CD4-positive, alpha-beta T cell treated with Interleukin-17A for 4 hours (primary cell): ENCODE measurements at regions not wholly inside any gene's neighbourhood (a gene's known extent, or its start where the extent isn't known, plus 50 kb on each side); places are given as distances from the start of the nearest gene placed in this dataset.
A peak's percentile ranks its signal among the peaks of the same experiment; 100 is the strongest.
"Not testable (repeated sequence)": the region's sequence is repeated elsewhere in the genome, so short reads cannot be mapped to it uniquely, and the experiment has no call there.

ENCODE experiments used
- DNase-seq: peaks from one replicate; pipeline ENCODE4 v3.0.0-alpha.2; 2020; ENCODE audit warnings: mixed read lengths

DNA sequence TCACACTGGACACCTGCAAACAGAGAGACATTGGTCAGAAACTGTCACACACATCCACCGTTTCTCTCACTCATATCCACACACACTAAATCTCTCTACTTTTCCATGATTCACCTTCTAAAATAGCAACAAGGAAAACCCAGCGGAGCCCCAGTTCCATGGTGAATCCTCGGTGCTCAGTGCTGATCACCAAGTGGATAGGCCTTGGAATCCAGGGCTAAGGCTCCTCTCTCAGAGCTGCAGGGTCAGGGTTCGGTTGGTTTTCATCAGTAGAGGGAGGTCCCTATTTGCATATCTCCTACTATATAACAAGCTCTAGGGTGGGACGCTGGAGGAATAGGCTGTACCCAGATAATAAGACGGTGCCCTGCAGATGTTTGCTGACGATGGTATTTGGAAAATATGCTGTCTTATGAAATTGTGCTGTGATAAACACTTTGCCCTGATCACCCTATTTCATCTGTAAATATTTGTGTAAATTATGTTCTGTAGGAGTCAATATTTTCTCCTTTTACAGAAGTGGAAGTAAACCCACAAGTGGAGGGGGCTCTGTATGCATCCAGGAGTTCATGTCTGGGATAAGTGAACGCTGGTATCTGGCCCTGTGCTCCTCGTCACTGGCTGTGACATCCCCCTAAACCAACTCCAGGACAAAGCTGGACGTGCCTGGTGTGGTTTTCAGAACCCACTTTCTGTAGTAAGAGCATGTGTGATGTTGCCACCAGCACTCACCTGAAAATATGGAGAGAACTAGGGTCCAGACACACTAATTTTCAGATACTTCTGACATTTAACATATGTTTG is 709.2 kb downstream of the TMEM121 start:
- no peak for DNase-seq

DNA sequence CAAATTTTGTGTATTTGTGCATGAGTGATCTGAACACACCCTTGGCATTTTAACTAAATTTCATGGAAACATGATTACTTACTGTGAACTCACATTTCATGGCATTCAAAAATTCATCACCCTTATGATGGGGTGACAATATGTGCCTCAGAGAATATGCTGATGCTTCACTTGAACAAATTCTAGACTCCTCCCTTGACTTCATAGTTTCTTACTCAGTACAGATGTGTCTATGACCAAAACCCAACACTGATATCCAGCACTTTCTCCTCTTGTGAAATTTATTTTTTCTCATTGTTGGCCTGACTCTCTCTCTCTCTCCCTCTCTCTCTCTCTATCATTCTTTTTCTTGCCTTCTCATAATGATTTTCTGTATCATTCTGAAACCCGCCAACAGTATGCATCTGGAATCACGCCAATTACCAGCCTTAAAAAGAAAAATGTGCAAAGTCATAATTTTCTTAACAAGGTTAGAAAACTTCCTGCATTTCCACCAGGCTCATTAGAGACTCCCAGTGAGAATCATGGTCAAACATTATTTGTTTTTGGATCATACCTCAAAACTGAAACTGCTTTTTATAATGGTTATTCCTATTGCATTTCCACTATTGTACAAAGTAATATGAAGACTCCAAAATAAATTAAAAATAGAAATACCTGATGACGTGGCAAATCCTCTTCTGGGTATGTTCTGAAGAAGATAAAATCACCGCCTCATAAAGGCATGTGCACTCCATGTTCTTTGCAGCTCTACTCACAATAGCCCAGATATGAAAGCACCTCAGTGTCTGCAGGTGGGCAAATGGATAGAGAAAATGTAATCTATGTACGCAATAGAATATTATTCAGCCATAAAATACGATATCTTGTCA is 722.2 kb downstream of the TMEM121 start:
- no peak for DNase-seq

DNA sequence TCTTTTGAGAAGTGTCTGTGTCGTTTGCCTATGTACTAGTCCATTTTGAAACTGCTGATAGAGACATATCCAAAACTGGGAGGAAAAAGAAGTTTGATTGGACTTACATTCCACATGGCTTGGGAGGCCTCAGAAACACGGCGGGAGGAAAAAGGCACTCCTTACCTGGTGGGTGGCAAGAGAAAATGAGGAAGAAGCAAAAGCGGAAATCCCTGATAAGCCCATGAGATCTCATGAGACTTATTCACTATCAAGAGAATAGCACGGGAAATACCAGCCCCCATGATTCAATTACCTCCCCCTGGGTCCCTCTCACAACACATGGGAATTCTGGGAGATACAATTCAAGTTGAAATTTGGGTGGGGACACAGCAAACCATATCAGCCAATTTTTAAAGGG is 727.6 kb downstream of the TMEM121 start:
- DNase-seq, result not testable (repeated sequence)

DNA sequence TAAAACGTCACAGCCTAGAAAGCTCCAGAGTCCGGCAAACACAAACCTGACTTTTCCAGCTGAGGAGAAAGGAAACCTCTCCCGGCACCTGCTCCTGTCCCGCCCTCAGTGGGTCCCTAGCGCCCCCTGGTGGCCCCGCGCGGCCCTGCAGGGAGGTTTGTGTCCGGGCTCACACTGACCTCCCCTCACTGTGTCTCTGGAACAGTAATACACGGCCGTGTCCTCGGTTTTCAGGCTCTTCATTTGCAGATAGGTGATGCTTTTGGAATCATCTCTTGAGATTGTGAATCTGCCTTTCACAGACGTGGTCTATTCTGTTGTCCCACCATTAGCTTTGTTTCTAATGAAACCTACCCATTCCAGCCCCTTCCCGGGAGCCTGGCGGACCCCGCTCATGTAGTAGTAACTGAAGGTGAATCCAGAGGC is 731.2 kb downstream of the TMEM121 start:
- peak; percentile 87 for DNase-seq

DNA sequence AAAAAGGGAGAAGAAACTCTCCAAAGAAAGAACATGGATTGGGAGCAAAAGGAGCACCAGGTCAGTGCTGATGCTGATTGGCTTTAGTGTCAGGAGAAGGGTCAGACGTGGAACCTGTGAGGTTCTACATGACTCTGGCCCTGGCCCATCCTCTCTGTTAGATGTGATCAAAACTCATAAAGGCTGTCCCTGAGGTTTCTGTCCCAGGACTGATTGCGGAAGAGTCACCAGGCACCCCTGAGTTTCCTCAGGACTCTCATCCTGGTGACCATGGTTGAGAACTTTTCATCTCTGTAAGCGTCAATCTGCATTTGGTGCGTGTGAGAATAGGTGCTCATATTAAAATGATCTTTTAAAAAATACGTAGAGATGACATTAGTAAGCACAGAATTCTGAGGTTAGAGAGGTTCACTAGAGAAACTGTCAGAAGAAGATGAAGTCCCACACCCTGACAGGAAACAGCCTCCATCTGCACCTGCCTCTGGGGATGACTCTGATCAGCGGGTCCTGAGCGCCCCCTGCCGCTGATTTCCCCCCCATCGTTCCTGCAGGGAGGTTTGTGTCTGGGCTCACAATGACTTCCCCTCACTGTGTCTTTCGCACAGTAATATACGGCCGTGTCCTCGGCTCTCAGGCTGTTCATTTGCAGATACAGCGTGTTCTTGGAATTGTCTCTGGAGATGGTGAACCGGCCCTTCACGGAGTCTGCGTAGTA is 741.8 kb downstream of the TMEM121 start:
- DNase-seq, result peak; percentile 97

DNA sequence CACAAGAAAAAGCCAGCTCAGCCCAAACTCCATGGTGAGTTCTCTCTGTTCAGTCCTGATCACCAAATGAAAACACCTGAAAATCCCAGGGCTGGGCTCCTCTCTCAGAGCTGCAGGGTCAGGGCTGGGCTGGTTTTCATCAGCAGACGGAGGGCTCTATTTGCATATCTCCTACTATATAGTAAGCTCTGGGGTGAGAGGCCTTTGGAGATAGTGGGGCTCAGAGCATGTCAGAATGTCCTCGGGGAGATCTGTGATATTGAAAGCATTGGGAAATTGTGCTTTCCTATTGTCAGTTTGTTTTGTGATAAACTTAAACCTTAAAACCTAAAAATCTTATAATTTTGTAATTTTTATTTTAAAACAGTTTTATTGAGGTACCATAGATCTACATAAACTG is 742.6 kb downstream of the TMEM121 start:
- no peak for DNase-seq

DNA sequence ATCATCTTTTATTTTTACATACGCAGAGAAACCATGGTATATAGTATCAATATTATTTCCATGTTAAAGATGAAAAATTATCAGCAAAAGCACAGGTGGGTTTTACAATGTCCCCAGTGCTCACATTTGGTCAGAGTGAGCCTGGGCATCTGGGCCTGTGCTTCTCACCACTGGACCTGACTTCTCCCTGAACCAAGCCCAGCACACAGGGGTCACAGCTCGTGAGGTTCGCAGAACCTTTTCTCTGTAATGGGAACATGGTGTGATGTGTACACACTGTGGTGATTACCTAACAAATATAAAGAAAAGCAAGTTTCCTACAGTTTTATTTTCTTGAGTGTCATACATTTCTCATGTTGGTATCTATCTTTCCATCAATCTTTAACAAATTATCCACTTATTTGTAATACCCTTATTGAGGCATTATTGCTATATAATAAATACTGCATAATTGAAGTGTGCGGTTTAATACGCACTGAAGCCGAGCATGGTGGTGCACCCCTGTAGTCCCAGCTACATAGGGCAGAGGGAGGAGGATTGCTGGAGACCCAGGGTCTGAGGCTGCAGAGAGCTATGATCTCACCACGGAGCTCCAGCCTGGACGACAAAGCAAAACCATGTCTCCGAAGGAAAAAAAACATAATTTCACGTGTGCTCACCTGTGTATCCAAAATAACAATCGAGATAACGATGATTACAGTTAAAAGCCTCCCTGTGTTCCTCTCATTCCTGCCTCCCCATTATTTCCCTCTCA is 743.2 kb downstream of the TMEM121 start:
- no peak for DNase-seq

DNA sequence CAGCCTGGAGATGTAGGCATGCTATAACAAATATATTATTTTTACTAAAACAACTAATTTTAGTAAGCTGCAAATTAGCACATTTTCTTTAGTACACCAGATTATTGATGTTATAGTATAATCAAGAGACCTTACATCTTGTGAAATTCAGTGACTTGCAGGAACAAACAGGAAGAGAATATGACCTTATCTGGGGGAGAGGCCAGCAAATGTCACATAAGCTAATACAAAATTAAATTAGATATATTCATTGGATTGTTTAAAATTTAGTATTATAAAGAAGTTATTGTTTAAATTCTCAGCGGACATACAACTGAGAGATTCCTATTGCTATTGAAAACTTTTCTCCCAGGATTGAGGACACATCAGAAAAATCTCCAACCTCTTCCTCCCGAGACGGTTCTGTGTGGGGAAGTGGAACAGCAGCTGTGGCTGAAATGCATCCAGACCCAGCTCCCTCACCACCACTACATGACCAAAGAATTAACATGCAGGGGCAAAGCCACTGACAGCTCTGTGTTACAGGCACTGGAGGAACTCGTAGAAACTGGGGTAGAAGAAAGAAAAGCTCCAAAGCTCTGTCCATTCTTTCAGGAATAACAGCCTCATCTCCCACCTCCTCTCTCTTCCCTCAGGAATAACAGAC is 744.2 kb downstream of the TMEM121 start:
- not testable (repeated sequence) for DNase-seq

DNA sequence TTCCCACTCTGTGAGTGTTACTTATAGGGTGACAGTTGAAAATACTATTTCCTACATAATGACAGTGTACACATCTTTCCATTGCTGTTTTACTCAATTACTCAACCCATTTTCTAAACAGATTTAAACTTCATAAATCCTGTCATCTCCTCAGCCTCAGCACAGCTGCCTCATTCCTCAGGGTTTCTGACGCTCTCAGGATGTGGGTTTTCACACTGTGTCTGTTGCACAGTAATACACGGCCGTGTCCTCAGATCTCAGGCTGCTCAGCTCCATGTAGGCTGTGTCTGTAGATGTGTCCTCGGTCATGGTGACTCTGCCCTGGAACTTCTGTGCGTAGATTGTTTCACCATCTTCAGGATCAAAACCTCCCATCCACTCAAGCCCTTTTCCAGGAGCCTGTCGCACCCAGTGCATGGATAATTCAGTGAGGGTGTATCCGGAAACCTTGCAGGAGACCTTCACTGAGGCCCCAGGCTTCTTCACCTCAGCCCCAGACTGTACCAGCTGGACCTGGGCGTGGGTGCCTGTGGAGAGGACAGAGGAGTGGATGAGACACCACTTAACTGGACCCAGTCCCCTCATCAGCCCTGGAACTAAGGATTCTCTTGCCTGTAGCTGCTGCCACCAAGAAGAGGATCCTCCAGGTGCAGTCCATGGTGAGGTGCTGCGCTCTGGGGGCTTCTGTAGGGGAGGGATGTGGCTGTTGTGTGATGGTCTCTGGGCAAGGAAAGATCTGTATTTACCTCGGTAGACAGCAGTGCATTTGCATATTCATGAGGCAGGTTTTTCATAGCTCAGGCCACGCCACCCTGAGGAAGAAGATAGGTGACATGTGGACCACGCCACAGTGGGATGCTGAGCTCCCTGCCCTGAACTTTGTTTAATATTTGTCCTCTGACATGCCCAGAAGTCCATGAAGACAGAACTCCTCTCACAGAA is 750.2 kb downstream of the TMEM121 start:
- DNase-seq, result peak; percentile 50

DNA sequence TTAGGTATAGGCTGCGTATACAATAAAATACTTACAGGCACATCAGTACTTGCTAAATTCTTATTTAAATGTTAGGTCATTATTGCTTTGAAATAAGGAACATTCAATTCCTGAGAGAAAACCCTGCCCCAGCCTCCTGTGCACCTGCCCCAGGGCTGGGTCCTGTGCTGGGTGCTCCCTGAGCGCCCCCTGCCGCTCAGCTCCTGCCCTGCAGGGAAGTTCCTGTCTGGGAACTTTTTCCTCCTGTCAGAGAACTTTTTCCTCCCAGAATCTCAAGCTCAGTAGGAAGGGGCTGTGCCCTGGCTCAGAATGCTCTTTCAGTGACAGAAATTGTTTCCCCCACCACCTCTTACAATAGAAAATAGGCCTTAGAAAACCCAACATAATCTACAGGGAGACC is 751.1 kb downstream of the TMEM121 start:
- DNase-seq, result peak; percentile 67

DNA sequence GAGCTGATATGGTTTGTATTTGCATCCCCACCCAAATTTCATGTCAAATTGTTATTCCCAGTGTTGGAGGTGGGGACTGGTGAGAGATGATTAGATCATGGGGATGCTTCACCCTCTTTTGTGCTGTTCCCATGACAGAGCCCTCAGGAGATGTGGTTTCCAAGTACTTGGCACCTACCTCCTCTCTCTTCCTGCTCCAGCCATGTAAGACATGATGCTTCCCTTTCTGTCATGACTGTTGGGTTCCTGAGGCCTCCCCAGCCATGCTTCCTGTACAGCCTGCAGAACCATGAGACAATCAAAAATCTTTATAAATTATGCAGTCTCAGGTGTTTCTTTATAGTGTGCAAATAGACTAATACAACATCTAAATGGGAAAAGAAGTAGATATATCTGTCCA is 754.5 kb downstream of the TMEM121 start:
- DNase-seq, result no peak

DNA sequence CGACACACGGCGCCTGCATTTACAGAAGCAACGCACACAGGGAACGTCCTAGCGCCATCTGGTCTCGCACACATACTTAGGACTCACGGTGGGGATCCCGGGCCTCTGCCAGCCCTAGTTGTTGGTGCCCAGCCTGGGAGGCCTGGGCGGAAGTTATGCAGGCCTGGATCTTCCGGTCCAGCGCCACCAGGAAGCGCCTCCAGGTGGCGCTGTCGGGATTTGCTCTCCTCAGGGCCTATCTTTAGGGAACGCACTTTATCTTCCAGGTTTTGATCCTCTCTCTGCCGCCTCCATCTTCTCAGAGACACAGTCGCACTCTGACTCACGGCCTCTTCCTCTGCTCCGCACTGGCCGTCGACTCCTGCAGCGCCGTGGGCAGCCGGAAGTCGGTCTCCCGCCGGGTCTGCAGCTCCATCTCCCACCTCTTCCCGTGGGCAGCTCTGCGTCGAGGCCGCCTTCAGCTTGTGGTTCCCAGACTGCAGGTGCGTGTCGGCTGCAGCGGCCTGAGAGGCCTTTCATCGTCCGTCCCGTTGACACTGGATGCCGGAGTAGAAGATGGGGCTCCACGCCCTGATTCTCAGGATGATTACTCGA is 760.4 kb downstream of the TMEM121 start:
- DNase-seq, result peak; percentile 55

DNA sequence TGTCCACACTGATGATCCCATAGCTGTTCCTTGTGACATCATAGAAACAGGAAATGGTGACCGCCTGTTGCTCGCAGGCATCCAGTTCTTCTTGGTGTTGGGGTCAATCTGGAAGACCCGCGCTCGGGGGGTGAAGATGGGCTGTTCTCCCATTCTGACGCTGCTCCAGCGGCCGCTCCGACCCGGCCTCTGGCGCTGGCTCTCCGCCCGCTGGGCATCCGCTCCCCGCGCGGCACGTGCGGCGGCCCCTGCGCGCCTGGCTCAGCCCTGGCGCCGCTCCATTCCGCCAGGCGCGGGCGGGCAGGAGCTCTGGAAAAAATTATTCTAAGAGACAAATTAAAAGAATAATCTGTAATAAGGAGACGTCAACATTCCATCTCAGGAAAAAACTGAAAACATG is 761.1 kb downstream of the TMEM121 start:
- no peak for DNase-seq

DNA sequence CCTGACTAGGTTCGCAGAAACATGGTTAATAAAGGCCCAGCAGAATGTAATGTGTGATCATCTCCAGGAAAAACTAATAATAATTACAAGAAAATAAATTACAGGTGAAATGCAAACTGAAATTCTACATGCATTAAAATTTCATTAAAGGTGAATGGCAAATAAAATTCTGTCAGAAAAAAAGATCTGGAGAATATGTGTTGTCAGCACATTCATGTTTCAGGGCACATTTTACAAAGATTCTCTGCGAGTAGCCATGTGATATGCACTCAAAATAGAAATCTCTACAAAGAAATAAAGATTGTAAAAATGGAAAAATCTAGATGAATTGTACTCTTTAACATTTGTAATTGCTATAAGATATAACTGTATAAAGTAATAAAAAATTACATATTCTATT is 765.2 kb downstream of the TMEM121 start:
- no peak for DNase-seq

DNA sequence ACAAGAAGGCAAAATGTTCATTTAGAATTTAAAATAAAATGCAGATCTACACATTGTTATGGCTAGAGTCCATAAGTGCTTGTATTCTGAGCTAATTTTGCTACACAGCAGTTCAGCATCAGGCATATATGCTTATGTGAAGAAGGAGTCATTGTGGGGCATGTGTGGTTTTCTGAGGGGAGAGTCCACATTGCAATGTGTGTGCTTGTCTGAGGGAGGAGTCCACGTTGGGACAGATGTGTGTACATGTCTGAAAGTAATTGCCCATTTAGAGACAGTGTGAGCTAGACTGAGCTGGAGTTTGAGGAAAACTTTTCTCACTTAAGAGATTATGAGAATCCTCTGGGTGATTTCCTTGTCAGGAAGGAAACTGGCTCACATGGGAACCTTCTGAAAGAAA is 767.9 kb downstream of the TMEM121 start:
- no peak for DNase-seq

DNA sequence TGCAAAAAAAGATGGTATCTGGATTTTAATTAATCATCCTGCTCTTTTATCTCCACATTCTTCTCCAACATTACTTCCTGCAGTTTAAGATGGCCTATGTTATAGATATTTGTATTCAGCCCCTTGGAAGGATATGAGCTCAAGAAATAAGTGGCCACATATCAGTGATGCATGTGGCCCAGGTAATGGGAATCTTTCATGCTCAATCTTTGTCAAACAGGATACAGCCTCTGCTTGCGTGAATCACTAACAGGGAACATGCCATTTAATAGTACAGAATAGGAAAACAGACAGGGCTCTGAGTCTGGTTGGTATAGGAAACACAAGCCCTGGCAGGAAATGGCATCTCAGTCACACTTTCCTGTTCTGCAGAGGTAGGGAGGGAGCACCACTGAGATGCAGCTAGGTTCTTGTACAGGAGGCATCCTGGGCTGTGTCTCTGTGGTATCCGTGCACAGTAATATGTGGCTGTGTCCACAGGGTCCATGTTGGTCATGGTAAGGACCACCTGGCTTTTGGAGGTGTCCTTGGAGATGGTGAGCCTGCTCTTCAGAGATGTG is 774.6 kb downstream of the TMEM121 start:
- DNase-seq, result peak; percentile 45

DNA sequence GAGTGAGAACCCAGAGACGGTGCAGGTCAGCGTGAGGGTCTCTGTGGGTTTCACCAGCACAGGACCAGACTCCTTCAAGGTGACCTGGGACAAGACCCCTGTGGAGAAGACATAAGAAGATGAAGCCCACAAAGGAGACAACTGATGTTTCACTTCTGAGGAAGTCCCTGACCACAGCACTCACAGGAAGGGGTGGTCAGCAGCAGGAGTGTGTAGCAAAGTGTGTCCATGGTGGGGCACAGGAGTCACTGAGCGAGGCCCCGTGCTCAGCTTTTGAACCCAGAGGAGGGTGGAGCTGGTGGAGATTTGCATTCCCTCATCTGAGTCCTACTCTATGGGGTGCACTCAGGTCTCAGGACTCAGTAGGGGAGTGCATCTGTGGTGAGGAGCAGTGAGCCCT is 775.2 kb downstream of the TMEM121 start:
- DNase-seq, result not testable (repeated sequence)

DNA sequence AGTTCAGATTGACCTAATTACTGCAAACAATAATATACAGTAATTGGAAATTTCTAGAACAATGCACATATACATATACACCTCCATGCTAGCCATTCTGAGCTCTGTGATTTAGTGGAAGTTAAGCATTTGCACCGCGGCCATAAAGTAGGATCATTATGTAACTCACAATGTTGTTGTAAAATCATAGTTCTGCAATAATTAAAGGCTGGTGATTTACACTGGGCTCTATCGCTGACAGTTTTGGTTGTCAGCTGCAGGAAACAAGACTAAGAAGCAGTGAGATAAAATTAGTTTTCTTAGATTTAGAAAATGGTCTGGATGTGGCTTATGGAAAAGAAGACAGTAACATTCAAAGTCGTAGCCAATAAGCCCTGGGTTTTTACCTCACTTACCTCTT is 776.3 kb downstream of the TMEM121 start:
- DNase-seq, result no peak

DNA sequence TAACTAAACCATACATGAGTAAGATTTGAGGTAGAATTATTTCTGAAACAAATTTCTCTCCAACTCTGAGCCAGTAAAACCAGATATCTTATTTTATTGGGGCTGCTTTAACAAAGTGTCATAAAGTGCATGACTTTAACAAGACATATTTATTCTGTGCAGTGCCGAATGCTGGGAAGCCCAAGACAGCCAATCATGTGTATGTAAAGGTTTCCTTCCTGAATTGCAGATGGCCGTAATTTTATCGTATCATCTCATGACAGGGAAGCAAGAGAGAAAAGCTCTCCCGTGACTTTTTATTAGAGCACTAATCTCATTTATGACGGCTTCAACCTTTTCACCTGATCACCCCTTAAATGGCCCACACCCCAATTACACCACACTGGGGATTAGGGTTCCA is 777.9 kb downstream of the TMEM121 start:
- DNase-seq, result no peak

DNA sequence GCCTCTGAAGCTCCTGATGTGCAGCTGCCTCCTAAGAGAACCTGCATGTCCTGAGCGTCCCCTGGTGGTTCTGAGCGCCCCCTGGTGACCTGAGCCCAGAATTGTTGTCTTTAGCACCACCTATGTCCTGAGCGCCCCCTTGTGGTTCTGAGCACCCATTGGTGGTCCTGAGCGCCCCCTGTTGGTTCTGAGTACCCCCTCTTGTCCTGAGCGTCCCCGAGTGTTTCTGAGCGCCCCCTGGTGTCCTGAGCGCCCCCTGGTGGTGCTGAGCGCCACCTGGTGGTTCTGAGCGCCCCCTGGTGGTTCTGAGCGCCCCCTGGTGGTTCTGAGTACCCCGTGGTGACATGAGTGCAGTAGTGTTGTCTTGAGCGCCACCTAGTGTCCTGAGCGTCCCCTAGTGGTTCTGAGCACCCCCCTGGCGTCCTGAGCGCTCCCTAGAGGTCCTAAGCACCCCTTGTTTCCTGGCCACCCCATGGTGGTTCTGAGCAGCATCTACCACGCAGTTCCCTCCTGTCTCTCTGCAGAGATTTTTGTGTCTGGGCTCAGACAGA is 782.5 kb downstream of the TMEM121 start:
- peak; percentile 76 for DNase-seq
